GM12891 (cell line): ENCODE measurements at regions not wholly inside any gene's neighbourhood (a gene's known extent, or its start where the extent isn't known, plus 50 kb on each side); places are given as distances from the start of the nearest gene placed in this dataset.

Experiments
- DNase-seq: peaks from one replicate; pipeline ENCODE4 v3.0.0; 2011; ENCODE audit warnings: low spot score; ENCODE audit not compliant: insufficient read length
- FAIRE-seq: peaks from 2 replicates; lab custom pipeline; 2011; peaks lifted over from hg19 to GRCh38; lab: Jason Lieb, UNC
- PAX5 ChIP-seq: IDR thresholded peaks from 2 replicates; pipeline ENCODE4 v1.6.1; 2011; ENCODE audit warnings: low read length, moderate library complexity, mild to moderate bottlenecking; ENCODE audit not compliant: insufficient read depth, severe bottlenecking
- POLR2A ChIP-seq: IDR thresholded peaks from 2 replicates; pipeline ENCODE4 v1.6.1; 2011; ENCODE audit warnings: low read depth, low read length, control low read depth
- POLR2AphosphoS5 ChIP-seq: IDR thresholded peaks from 2 replicates; pipeline ENCODE4 v1.6.1; 2011; ENCODE audit warnings: low read depth, low read length, control low read depth
- POU2F2 ChIP-seq: IDR thresholded peaks from 2 replicates; pipeline ENCODE4 v1.6.1; 2011; ENCODE audit warnings: low read depth, mild to moderate bottlenecking, control low read depth, low read length, moderate library complexity
- SPI1 ChIP-seq: IDR thresholded peaks from 2 replicates; pipeline ENCODE4 v1.6.1; 2011; ENCODE audit warnings: low read depth, low read length, control low read depth
- TAF1 ChIP-seq: IDR thresholded peaks from 2 replicates; pipeline ENCODE4 v1.6.1; 2011; ENCODE audit warnings: low read depth, low read length, control low read depth

DNA sequence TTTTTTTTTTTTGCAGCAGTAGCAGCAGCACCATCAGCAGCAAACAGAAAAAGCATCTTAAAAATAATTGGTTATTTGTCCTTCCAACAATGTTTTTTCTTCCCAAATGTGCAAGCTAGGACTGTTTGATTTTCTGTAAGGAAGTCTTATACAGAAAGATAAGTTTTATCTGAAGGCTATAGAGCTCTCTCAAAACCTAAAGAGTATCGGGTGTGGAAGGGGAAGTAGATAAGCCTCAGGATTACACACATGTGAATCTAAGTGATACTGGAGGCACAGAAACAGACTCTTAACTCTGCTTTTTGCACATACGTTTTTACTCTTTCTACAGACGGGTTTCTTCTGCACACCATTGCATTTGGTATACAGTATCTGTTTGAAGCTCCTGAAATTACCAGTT, 184.4 kb upstream of the FTMT start:
- no peak for DNase-seq
- TF ChIP-seq PAX5 (no peak), TAF1 (no peak), SPI1 (no peak), POU2F2 (no peak), POLR2A (no peak), POLR2AphosphoS5 (no peak)
- FAIRE-seq, result no peak

DNA sequence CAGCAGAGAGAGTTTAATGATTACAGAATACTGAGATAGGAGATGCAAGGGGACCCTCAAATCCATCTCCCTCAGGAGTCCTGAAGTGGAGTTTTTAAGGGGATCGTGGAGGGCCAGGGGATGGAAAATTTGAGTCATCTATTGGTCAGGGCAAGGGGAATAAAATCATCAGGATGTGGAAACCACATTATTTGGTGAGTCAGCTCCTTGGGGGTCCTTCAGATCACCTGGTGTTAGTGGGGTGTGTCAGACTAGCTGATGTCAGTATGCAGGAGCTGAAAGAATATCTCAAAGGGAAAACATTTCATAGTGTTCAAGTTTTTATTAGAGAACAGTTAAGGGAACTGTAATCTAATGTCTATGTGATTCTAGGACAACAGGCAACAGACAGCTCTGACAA, 183.0 kb upstream of the FTMT start:
- FAIRE-seq (no peak), DNase-seq (no peak)
- TF ChIP-seq POLR2A, result no peak
- TF ChIP-seq PAX5, result no peak
- TF ChIP-seq SPI1, result no peak
- no peak for TF ChIP-seq POU2F2
- no peak for TF ChIP-seq TAF1
- TF ChIP-seq POLR2AphosphoS5, result no peak

DNA sequence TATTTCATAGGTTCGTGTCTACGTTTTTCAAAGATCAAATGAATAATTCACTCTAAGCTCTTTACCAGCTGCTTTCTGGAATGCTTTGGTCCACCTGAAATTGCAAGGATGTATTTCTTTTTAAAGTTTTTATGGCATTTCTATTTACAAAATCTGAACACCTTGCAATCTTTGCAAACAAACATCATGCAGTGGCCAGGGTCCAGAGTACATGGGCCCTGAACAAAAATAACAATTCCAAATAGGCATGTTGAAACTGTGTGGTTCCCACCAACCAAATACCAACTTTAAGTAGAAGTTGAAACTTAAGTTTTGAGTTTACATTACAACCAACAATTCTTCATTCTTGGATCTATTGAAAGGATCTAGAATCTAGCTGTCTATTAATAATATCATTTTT, 180.1 kb upstream of the FTMT start:
- TF ChIP-seq POLR2AphosphoS5, result no peak
- DNase-seq (no peak), FAIRE-seq (no peak)

DNA sequence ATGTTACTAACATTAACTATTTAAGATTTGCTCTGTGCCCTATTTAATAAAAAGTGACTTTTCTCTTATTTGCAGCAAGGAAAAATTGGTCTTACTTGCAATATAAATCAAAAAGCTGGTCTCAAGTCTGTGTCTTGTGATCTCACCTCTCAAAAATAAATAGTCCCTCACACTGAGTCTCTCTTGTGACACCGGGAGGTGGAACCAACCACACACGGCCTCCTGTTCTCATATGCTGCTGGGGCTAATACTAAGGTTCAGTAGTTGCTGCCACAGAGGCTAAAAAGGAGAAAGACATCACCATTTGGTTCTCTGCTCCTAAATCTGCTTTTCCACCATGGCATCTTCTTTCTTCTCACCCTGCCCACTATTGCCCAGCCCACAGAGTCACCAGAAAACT, 175.8 kb upstream of the FTMT start:
- DNase-seq, result no peak
- FAIRE-seq, result no peak
- TF ChIP-seq POLR2A (no peak), TAF1 (no peak), POU2F2 (no peak), SPI1 (no peak), PAX5 (no peak)

DNA sequence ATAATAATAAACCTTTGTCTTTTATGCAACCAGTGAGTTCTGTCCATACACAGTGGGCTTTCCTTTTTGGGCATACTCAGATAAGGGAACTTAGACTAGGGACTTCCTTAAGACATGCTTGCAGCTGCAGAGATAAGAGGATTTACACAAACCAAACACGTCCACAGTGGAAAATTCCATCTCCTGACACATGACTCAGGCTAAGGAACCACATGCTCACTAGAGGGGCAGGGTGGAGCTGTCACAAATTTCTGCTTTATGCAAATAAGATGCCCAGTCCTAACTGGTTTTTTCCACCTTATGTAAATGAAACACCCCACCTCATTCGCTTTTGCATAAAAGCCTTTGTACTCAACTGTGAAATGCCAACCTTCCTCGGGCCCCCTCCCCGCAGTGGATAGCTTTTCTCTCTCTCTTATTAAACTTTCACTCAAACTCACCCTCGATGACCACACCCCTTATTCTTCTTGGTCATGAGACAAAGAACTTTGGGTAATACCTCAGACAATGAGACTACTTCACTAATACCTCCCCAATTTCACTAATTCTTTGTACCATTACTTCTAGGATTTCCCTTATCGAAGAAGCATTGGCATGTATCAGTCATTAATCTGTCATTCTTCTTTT, 170.3 kb upstream of the FTMT start:
- TF ChIP-seq PAX5 (no peak), POU2F2 (no peak), SPI1 (no peak), POLR2A (no peak)
- no peak for FAIRE-seq
- DNase-seq, result no peak

DNA sequence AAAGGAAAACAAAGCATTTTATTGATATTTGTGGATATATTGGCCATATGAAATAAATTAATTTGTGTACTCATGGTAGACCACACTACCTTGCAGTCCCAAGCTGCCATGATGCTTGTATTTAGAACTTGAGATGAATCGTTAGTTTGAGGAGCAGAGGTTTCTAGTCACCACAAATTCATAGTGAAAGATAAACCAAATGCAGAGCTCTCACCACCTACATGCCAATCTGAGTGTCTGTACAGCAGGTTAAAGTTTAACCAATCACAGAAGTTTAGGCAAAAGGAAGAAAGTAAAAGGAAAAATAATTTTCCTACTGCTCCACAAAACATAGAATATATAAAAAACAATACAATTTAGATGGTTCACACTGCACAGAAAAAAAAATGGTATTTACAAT, 163.6 kb upstream of the FTMT start:
- no peak for DNase-seq
- no peak for TF ChIP-seq POU2F2
- TF ChIP-seq SPI1, result no peak
- TF ChIP-seq TAF1, result no peak
- FAIRE-seq, result no peak

DNA sequence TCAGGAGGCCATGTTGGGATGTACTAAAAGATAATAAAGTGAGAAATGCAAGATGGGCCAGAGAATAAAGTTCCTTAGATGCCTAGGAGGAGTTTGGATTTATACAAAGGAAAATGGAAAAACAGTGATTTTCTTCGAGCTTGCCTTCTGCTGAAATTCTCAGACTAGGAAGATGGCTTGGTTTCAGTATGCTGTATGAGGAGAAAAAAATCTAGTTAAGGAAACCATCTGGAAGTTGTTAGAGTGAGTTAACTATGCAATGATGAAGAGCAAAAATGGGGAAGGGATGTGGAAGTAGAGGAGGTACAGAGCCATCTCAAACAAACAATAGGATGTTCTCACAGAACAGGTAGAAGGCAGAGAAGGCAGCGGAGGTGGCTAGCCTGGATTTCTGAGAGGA, 162.9 kb upstream of the FTMT start:
- DNase-seq (no peak), FAIRE-seq (no peak)
- no peak for TF ChIP-seq POU2F2
- TF ChIP-seq POLR2A, result no peak
- TF ChIP-seq PAX5, result no peak
- TF ChIP-seq POLR2AphosphoS5, result no peak
- no peak for TF ChIP-seq SPI1
- no peak for TF ChIP-seq TAF1

DNA sequence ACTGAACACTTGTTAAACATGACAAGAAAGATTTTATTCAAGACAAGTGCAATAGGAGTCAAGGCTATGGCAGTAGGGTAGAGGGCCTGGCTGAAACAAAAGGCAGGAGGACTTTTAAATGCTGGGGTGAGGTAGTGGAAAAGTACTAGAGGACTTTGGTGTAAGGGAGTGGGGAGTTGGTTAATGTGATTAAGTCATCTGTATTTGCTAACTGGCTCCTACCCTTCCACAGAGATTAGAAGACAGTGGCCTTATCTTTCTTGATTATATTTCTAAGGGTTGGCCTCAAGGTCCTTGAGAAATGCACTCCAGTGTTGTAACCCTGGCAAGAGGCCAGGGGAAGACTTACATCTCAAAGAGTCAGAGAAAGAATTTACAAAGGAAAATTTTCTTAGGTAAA, 160.2 kb upstream of the FTMT start:
- TF ChIP-seq PAX5 (no peak), SPI1 (no peak), TAF1 (no peak), POLR2AphosphoS5 (no peak), POLR2A (no peak), POU2F2 (no peak)
- DNase-seq (no peak), FAIRE-seq (no peak)

DNA sequence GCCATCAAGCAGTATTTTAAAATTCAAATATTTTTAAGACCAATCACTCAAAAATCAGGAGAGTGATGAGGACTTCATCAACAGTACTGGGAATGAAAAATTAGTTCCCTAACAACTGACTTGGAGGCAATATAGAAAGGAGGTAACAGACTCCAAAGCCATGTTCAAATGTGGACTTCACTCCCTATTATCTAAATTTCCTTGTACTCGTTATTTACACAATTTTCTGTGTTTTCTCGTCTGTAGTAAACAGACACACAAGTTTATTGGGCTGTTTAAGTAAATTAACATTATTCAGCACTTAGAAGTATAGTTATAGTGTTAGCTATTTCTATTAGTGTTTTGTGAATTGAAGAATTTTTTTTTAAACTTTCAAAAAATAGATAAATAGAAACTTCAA, 159.5 kb upstream of the FTMT start:
- DNase-seq (no peak), FAIRE-seq (no peak)
- no peak for TF ChIP-seq POU2F2
- TF ChIP-seq PAX5, result no peak
- no peak for TF ChIP-seq POLR2A
- no peak for TF ChIP-seq POLR2AphosphoS5
- no peak for TF ChIP-seq SPI1
- TF ChIP-seq TAF1, result no peak

DNA sequence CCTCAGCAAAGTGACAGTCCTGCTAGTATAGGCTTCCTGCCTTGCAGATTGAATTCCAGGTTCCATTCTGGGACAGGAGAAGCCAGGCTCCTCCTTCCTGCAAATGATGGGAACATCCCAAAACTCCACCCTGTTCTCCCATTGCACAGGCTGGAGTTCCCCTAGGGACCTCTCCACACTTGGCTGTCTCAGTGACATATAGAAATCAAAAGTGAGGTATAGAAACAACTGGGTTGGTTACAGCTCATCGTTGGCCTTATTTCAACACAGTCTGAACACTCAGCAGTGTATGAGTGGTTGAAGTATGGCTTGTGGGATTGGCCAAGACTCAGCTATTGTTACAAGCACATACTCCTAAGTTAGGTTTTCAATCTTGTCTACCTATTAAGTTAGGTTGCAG, 157.8 kb upstream of the FTMT start:
- no peak for DNase-seq
- FAIRE-seq, result no peak
- TF ChIP-seq POLR2AphosphoS5, result no peak
- no peak for TF ChIP-seq SPI1
- no peak for TF ChIP-seq PAX5
- no peak for TF ChIP-seq TAF1
- TF ChIP-seq POU2F2, result no peak
- no peak for TF ChIP-seq POLR2A

DNA sequence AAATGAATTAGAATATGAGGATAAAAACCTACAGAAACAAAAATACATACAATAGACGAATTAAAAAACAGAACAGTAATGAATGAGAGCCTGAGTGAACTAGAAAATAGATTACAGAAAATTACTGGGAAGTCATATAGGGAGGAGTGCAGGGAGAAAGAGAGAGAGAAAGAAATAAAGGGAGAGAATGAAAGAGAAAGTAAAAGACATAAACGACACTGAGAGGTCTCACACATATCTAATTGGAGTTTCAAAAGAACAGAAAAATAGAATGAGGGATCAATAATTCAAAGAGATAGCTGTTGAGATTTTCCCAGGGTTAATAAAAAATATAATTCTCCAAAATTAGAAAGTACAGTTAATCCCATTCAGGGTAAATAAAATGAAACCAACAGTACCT, 156.4 kb upstream of the FTMT start:
- FAIRE-seq, result no peak
- DNase-seq, result no peak
- no peak for TF ChIP-seq POU2F2
- TF ChIP-seq PAX5, result no peak
- no peak for TF ChIP-seq SPI1
- TF ChIP-seq TAF1, result no peak
- TF ChIP-seq POLR2AphosphoS5, result no peak
- TF ChIP-seq POLR2A, result no peak
